Thymus (tissue), 11 donors: ENCODE measurements at regions not wholly inside any gene's neighbourhood (a gene's known extent, or its start where the extent isn't known, plus 50 kb on each side); places are given as distances from the start of the nearest gene placed in this dataset.
"Not testable (repeated sequence)": the region's sequence is repeated elsewhere in the genome, so short reads cannot be mapped to it uniquely, and the experiment has no call there.

Experiments
- DNase-seq, 9 donors: peaks; one replicate each; pipeline ENCODE4 v3.0.0-alpha.2; 2013; ENCODE audit warnings: low spot score in 9 of 9, low read depth in 6 of 9, missing footprints in 1 of 9
- H3K27ac ChIP-seq, 2 donors: one replicate each; pipeline ENCODE4 v1.5.1; 2013; ENCODE audit warnings: control low read depth in 1 of 2, low read depth in 1 of 2, low read length in 1 of 2, mild to moderate bottlenecking in 1 of 2, moderate library complexity in 1 of 2
- H3K27me3 ChIP-seq, 2 donors: one replicate each; pipeline ENCODE4 v1.5.1; 2013; ENCODE audit warnings: low read length in 1 of 2; ENCODE audit not compliant: control insufficient read depth in 2 of 2, insufficient read depth in 1 of 2
- H3K36me3 ChIP-seq, 2 donors: one replicate each; pipeline ENCODE4 v1.5.1; 2013; ENCODE audit warnings: low read length in 1 of 2, mild to moderate bottlenecking in 1 of 2, moderate library complexity in 1 of 2; ENCODE audit not compliant: control insufficient read depth in 2 of 2, insufficient read depth in 2 of 2
- H3K4me1 ChIP-seq, 2 donors: one replicate each; pipeline ENCODE4 v1.5.1; 2013; ENCODE audit warnings: low read length in 2 of 2; ENCODE audit not compliant: control insufficient read depth in 2 of 2, insufficient read depth in 2 of 2
- H3K4me3 ChIP-seq, 2 donors: one replicate each; pipeline ENCODE4 v1.5.1; 2013; ENCODE audit warnings: low read length in 2 of 2, control low read depth in 1 of 2, mild to moderate bottlenecking in 1 of 2
- H3K9me3 ChIP-seq, 2 donors: one replicate each; pipeline ENCODE4 v1.5.1; 2013; ENCODE audit warnings: low read length in 1 of 2, mild to moderate bottlenecking in 1 of 2; ENCODE audit not compliant: control insufficient read depth in 2 of 2, insufficient read depth in 1 of 2
- WGBS: extraction: QIAGEN DNeasy Blood & Tissue Kit; methylation state at CpG from one replicate; pipeline ENCODE4 v1.1.7; 2013; 5-methylcytosine and 5-hydroxymethylcytosine counted together
- donor health status: healthy.

DNA sequence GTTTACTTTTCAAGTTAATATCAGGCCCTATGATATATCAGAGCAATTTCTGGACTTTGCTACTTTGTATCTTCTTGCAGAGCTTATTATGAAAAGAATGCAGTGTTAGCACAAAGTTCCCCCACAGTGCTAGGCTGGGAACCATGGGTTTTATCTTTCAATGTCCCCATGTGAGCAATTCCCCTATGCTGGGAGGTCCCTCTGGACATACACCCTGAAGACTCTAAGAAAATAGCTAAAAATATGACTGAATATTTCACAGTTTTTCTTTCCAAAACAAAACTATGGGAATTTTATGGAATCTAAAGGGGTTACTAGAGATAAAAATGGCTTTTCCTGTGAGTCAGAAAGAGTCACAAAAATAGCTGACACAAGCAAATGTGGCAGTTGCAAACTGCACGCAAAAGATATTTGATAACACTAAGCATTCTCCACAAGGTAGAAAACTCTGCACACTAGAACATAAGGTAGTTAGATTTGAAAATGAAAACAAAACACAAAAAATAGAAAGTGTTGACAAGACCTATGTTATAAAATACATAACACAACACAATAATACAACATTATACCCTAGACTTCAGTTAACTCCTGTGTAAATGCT lies 487.5 kb upstream of the GRIN3A start:
- WGBS = 84% methylated on average over 1 of the region's 1 CpG
- Histone ChIP-seq H3K4me3 (no peak overlapping the region), H3K36me3 (no peaks in the 10 kb centered on the region), H3K9me3 (no peaks in the 10 kb centered on the region), H3K27ac (no peak overlapping the region), H3K4me1 (no peaks in the 10 kb centered on the region), H3K27me3 (no peaks in the 10 kb centered on the region)
- DNase-seq = no peak

DNA sequence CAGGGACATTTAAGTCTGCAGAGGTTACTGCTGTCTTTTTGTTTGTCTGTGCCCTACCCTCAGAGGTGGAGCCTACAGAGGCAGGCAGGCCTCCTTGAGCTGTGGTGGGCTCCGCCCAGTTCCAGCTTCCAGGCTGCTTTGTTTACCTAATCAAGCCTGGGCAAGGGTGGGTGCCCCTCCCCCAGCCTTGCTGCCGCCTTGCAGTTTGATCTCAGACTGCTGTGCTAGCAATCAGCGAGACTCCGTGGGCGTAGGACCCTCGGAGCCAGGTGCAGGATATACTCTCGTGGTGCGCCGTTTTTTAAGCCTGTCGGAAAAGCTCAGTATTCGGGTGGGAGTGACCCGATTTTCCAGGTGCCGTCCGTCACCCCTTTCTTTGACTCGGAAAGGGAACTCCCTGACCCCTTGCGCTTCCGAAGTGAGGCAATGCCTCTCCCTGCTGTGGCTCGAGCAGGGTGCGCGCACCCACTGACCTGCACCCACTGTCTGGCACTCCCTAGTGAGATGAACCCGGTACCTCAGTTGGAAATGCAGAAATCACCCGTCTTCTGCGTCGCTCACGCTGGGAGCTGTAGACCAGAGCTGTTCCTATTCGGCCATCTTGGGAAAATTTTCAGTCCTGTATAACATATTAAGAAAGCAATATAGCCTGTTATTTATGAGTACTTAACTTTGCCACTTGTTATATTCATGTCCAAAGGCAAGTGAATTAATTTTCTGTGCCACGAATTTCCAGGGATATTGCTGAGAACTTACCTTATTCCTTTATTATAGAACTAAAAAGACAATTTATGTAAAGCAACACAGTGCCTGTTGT lies 485.1 kb upstream of the GRIN3A start:
- 86% methylated on average over 27 of the region's 27 CpGs for WGBS
- DNase-seq, H3K4me1 ChIP-seq, H3K36me3 ChIP-seq, H3K27me3 ChIP-seq, H3K4me3 ChIP-seq, H3K9me3 ChIP-seq, H3K27ac ChIP-seq: not testable (repeated sequence)

DNA sequence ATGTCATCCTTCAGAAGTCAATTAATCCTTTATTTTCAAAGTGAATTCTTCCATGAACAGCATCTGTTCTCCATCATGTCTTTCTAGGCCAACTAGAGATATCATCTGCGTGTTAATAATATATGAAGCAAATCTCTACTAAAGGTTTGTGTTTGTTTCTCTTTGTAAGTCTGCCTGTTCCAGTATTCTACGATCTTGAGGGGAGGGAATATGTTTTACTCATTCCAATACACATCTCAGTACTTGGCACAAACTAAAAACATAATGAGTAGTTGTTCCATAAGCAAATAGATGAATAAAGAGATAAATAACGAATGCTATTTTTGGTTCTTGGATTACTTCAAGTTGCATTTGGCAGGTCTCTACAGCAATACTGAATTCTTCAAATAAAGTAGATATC lies 470.7 kb upstream of the GRIN3A start:
- H3K4me3 ChIP-seq = no peak overlapping the region
- H3K36me3 ChIP-seq = no peaks in the 10 kb centered on the region
- no peaks in the 10 kb centered on the region for H3K27me3 ChIP-seq
- H3K27ac ChIP-seq = no peak overlapping the region
- WGBS = 82% methylated on average over 3 of the region's 3 CpGs
- no peaks in the 10 kb centered on the region for H3K9me3 ChIP-seq
- DNase-seq = no peak
- H3K4me1 ChIP-seq = no peaks in the 10 kb centered on the region

DNA sequence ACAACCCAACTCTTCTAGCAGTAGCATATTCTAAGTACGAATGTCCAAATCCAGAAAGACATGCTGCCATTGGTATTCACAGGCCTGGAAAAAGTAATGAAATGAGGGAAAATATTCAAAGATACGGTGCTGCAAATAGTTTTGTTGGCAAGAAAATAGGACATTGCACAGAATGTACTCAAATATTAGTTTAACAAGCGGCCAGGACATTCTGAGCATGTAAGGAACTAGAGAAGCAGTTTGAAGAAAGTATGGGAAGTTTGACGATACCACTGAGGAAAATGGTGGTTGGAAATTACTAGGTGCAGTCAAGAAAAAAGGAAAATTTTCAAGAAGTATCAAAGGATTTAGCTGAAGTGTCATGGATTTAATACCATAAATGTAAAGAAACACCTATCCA lies 468.0 kb upstream of the GRIN3A start:
- Histone ChIP-seq H3K4me3 (no peak overlapping the region), H3K27me3 (no peaks in the 10 kb centered on the region), H3K9me3 (no peaks in the 10 kb centered on the region), H3K4me1 (no peaks in the 10 kb centered on the region), H3K36me3 (no peaks in the 10 kb centered on the region), H3K27ac (no peak overlapping the region)
- no peak for DNase-seq
- WGBS = 95% methylated on average over 4 of the region's 4 CpGs

DNA sequence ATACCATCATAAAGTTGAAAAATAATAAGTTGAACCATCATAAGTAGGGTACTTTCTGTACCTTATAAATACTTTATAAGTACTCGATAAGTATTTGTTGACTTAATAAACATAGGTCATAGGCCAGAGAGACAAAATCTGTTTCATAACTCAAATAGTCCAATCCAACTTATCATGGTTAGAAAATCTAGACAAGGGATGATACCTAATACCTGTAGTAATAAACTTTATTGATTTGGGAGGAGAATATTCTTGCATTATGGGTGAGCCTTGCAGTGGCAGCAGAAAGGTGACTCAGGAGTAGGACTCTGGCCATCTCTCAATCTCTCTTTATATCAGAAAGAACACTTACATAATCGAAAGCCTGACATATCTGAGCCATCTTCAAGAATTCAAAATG lies 466.8 kb upstream of the GRIN3A start:
- DNase-seq = no peak
- Histone ChIP-seq H3K27me3 (no peaks in the 10 kb centered on the region), H3K4me3 (no peak overlapping the region), H3K9me3 (no peaks in the 10 kb centered on the region), H3K4me1 (no peaks in the 10 kb centered on the region), H3K27ac (no peak overlapping the region), H3K36me3 (no peaks in the 10 kb centered on the region)
- 92% methylated on average over 2 of the region's 2 CpGs for WGBS

DNA sequence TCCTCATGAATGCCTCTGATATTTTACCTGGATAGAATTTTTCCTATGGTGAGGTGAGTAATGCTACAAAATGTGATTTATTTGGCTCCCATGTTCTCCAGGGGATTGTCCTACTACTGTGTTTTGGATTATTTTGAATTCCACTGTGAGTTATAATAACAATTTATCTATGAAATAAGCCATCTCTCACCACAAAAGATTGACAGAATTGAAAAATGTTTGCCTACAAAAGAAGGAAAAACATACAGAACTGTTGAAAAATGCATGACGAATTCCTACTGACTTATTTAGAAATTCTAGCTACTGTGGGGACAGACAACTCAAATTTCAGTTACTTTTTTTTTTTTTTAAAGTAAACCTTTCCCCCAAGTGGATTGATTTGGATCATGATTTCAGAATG lies 463.7 kb upstream of the GRIN3A start:
- 81% methylated on average over 1 of the region's 1 CpG for WGBS
- H3K27ac ChIP-seq = no peak overlapping the region
- no peaks in the 10 kb centered on the region for H3K27me3 ChIP-seq
- no peak overlapping the region for H3K4me3 ChIP-seq
- no peaks in the 10 kb centered on the region for H3K4me1 ChIP-seq
- H3K9me3 ChIP-seq = no peaks in the 10 kb centered on the region
- no peak for DNase-seq
- no peaks in the 10 kb centered on the region for H3K36me3 ChIP-seq

DNA sequence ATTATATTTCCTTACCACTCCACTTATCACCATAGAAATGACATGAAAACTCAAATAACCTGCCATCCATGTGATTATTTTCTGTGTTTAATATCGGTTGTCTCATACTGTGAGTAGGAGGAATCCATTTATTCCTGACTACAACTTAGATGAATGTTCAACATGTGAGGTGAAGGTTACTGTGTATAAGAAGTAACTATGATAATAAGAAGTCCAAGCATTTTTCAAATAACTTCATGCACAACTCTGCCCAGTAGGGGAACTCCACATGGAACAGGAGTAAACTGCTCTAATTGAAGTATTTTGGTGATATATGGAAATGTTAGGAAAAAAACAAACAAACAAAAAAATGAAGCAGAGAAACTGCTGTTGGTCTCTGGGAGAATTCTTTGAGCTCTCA lies 447.5 kb upstream of the GRIN3A start:
- Histone ChIP-seq H3K27me3 (no peaks in the 10 kb centered on the region), H3K4me3 (no peak overlapping the region), H3K9me3 (no peaks in the 10 kb centered on the region), H3K36me3 (no peaks in the 10 kb centered on the region), H3K27ac (no peak overlapping the region), H3K4me1 (no peaks in the 10 kb centered on the region)
- no peak for DNase-seq
- 88% methylated on average over 1 of the region's 1 CpG for WGBS

DNA sequence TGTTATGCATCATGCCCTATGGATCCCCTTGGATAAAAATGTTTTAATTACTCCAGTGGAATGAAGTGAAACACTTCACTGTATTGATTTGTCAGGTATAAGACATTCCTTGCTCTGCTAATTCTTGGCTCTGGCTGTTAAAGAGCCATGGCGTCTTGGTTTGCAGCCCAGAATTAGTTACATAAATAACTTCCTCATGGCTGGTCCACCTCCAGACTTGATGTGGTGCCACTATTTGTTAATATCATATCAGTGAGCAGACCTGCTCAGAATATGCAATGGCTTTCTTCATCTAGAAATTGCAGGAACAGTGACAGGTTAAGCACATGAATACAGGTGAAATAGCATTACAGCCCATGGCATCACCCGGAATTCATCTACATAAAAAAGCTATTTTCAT lies 446.9 kb upstream of the GRIN3A start:
- H3K4me3 ChIP-seq = no peak overlapping the region
- no peak for DNase-seq
- WGBS = 92% methylated on average over 2 of the region's 2 CpGs

DNA sequence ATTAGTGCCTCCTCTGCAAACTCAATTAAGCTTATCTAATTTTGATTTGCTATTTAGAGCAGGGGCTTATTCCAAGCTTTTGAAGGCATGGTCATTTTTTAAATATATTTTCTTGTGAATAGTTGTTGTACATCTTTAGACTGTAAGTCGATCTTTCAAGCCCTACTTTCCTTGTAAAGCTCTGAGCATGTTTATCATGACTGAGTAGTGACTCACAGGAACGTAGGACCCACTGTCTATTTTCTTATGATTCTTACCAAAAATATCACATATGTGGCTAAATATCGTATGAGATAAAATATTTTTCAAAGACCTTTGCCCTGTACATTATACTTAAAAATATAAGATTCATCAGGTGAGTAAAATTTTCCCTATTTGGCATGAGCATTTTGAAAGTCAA lies 440.4 kb upstream of the GRIN3A start:
- Histone ChIP-seq H3K27ac (no peak overlapping the region), H3K27me3 (no peaks in the 10 kb centered on the region), H3K9me3 (peaks cover 2 to 7% of the 10 kb centered on the region in 2 donors), H3K4me3 (no peak overlapping the region), H3K36me3 (no peaks in the 10 kb centered on the region), H3K4me1 (no peaks in the 10 kb centered on the region)
- 82% methylated on average over 3 of the region's 3 CpGs for WGBS
- no peak for DNase-seq

More for the DNA sequence above, 446.9 kb upstream of the GRIN3A start:
- H3K27ac ChIP-seq = no peak overlapping the region
- H3K27me3 ChIP-seq = no peaks in the 10 kb centered on the region
- H3K9me3 ChIP-seq = no peaks in the 10 kb centered on the region
- no peaks in the 10 kb centered on the region for H3K36me3 ChIP-seq
- H3K4me1 ChIP-seq = no peaks in the 10 kb centered on the region
